CD4-positive, CD25-positive, alpha-beta regulatory T cell (primary cell): ENCODE measurements at regions not wholly inside any gene's neighbourhood (a gene's known extent, or its start where the extent isn't known, plus 50 kb on each side); places are given as distances from the start of the nearest gene placed in this dataset.
A peak's percentile ranks its signal among the peaks of the same experiment; 100 is the strongest.
"Not testable (repeated sequence)": the region's sequence is repeated elsewhere in the genome, so short reads cannot be mapped to it uniquely, and the experiment has no call there.

Experiments
- ATAC-seq, 2 donors: fragments of 150-1000 bp; cut with Tn5 transposase; one replicate each; pipeline ENCODE4 v1.10.0; 2021; ENCODE audit warnings: low read depth in 2 of 2, moderate number of reproducible peaks in 2 of 2, moderate library complexity in 1 of 2
- DNase-seq, 3 donors: peaks; one replicate each; pipeline versions ENCODE4 v3.0.0 to v3.0.0-alpha.2; 2012 to 2022; ENCODE audit warnings: mixed read lengths in 1 of 3
- H3K27ac ChIP-seq: one replicate; pipeline ENCODE4 v1.7.0; 2013; ENCODE audit warnings: mild to moderate bottlenecking, low read length; ENCODE audit not compliant: insufficient read depth, poor library complexity, severe bottlenecking
- H3K27me3 ChIP-seq: one replicate; pipeline ENCODE4 v1.7.0; 2013; ENCODE audit warnings: low read length; ENCODE audit not compliant: control insufficient read depth, insufficient read depth
- H3K36me3 ChIP-seq: one replicate; pipeline ENCODE4 v1.7.0; 2013; ENCODE audit warnings: mild to moderate bottlenecking, low read length, moderate library complexity; ENCODE audit not compliant: control insufficient read depth, insufficient read depth
- H3K4me1 ChIP-seq: 2 replicates; pipeline ENCODE4 v1.7.0; 2013; ENCODE audit warnings: mild to moderate bottlenecking, low read length; ENCODE audit not compliant: insufficient read depth, control insufficient read depth, poor library complexity, severe bottlenecking
- H3K4me3 ChIP-seq: one replicate; pipeline ENCODE4 v1.7.0; 2013; ENCODE audit warnings: low read depth, mild to moderate bottlenecking, low read length, moderate library complexity
- H3K9me3 ChIP-seq, 2 experiments: 1 replicate in 1 of 2; 2 replicates in 1 of 2; pipeline ENCODE4 v1.7.0; 2013; ENCODE audit warnings: low read length in 2 of 2, mild to moderate bottlenecking in 1 of 2, moderate library complexity in 1 of 2; ENCODE audit not compliant: control insufficient read depth in 2 of 2
- H3K27ac Mint-ChIP-seq, 3 donors: one replicate each; pipeline ENCODE4 v1.8.0; 2020 to 2022; ENCODE audit warnings: mild to moderate bottlenecking in 3 of 3, mixed read lengths in 3 of 3, moderate library complexity in 2 of 3
- H3K27me3 Mint-ChIP-seq: one replicate; pipeline ENCODE4 v1.8.0; 2022; ENCODE audit warnings: mild to moderate bottlenecking, mixed read lengths
- H3K36me3 Mint-ChIP-seq: one replicate; pipeline ENCODE4 v1.8.0; 2020; ENCODE audit warnings: mixed read lengths
- H3K4me1 Mint-ChIP-seq, 4 donors: one replicate each; pipeline ENCODE4 v1.8.0; 2020 to 2022; ENCODE audit warnings: mixed read lengths in 4 of 4, mild to moderate bottlenecking in 1 of 4
- H3K4me3 Mint-ChIP-seq, 4 donors: one replicate each; pipeline ENCODE4 v1.8.0; 2020 to 2022; ENCODE audit warnings: mild to moderate bottlenecking in 4 of 4, mixed read lengths in 4 of 4, moderate library complexity in 3 of 4
- H3K9me3 Mint-ChIP-seq, 7 donors: one replicate each; pipeline ENCODE4 v1.8.0; 2020 to 2022; ENCODE audit warnings: mixed read lengths in 7 of 7, mild to moderate bottlenecking in 3 of 7, moderate library complexity in 2 of 7

GRCh38 chr12:11496157-11496851, 100.9 kb upstream of the PRB2 start:
- peaks cover 32% of the 10 kb centered on the region for H3K27me3 Mint-ChIP-seq
- H3K27ac Mint-ChIP-seq: no peak overlapping the region

DNA sequence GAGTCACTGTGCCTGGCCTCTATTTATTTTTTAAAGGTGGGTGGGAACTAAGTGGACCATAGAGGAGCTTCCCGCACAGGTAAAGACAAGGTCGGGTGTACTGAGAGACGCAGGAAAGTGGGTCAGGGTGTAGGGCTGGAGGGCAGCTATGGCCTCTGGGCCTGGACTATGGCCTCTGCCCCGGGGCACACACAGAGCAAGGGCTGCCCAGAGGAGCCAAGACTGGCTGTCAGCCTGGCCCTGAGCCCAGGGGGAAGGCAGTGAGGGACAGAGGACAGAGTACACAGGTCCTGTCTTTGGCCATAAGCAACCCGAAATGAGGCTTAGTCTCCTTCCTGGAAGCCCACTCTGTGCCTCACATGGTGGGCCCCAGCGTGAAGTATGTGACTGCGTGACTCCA, 102.1 kb upstream of the PRB2 start:
- H3K36me3 ChIP-seq: no peaks in the 10 kb centered on the region
- Mint-ChIP-seq H3K27ac (no peak overlapping the region), H3K36me3 (peaks cover 5% of the 10 kb centered on the region), H3K9me3 (peaks cover 0 to 5% (median 0%) of the 10 kb centered on the region in 7 donors), H3K4me1 (peaks cover 0 to 5% (median 2%) of the 10 kb centered on the region in 4 donors), H3K4me3 (no peak overlapping the region), H3K27me3 (peaks cover 36% of the 10 kb centered on the region)
- H3K4me3 ChIP-seq: no peak overlapping the region
- no peak for ATAC-seq
- H3K4me1 ChIP-seq: no peaks in the 10 kb centered on the region
- H3K27ac ChIP-seq: no peak overlapping the region
- no peaks in the 10 kb centered on the region for H3K9me3 ChIP-seq
- no peak for DNase-seq
- peaks cover 9% of the 10 kb centered on the region for H3K27me3 ChIP-seq

More at GRCh38 chr12:11496157-11496851, 100.9 kb upstream of the PRB2 start:
- peaks cover 0 to 4% (median 0%) of the 10 kb centered on the region in 7 donors for H3K9me3 Mint-ChIP-seq
- H3K36me3 Mint-ChIP-seq: peaks cover 5% of the 10 kb centered on the region
- Histone ChIP-seq H3K27ac (no peak overlapping the region), H3K4me3 (no peak overlapping the region), H3K36me3 (no peaks in the 10 kb centered on the region), H3K27me3 (peaks cover 6% of the 10 kb centered on the region), H3K4me1 (no peaks in the 10 kb centered on the region), H3K9me3 (no peaks in the 10 kb centered on the region)
- peaks cover 0 to 5% (median 2%) of the 10 kb centered on the region in 4 donors for H3K4me1 Mint-ChIP-seq
- ATAC-seq: no peak
- H3K4me3 Mint-ChIP-seq: no peak overlapping the region
- DNase-seq: no peak

- Mint-ChIP-seq H3K4me3 (no peak overlapping the region), H3K9me3 (peaks cover 0 to 5% (median 0%) of the 10 kb centered on the region in 7 donors), H3K4me1 (peaks cover 0 to 5% (median 2%) of the 10 kb centered on the region in 4 donors), H3K36me3 (peaks cover 5% of the 10 kb centered on the region), H3K27ac (no peak overlapping the region), H3K27me3 (peaks cover 32% of the 10 kb centered on the region)
- Histone ChIP-seq H3K4me3 (no peak overlapping the region), H3K36me3 (no peaks in the 10 kb centered on the region), H3K4me1 (no peaks in the 10 kb centered on the region), H3K9me3 (no peaks in the 10 kb centered on the region), H3K27ac (no peak overlapping the region), H3K27me3 (peaks cover 7% of the 10 kb centered on the region)
- ATAC-seq: no peak
- DNase-seq: no peak
Observed at GRCh38 chr12:11497995-11498394, 102.6 kb upstream of the PRB2 start.

- H3K4me1 Mint-ChIP-seq, H3K36me3 Mint-ChIP-seq, H3K36me3 ChIP-seq, H3K4me3 ChIP-seq, ATAC-seq, H3K27ac ChIP-seq, H3K9me3 Mint-ChIP-seq, H3K9me3 ChIP-seq, H3K4me1 ChIP-seq, H3K27me3 ChIP-seq, H3K4me3 Mint-ChIP-seq, H3K27ac Mint-ChIP-seq, DNase-seq: not testable (repeated sequence)
- H3K27me3 Mint-ChIP-seq: peaks cover 28% of the 10 kb centered on the region
Observed at GRCh38 chr12:11498574-11498973, 103.2 kb upstream of the PRB2 start.

DNA sequence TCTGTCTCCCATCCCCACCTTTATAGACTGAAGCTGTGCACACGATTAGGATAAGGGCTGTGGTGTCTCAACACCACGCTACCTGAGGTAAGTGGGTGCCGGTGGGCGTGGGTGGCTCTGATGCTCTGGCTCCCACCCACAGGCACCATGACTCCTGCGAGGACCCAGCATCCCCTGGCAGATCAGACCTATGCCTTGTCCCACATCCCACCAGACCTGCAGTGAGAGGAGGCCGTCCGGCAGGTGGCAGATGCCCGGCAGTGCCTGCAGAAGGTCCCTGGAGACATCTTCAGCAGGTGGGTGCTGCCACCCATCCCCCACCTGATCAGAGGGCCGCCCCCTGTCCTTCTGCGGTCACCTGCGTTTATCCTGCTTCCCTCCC, 104.4 kb upstream of the PRB2 start:
- peaks cover 33% of the 10 kb centered on the region for H3K27me3 Mint-ChIP-seq
- ATAC-seq: no peak
- H3K27me3 ChIP-seq: peaks cover 2% of the 10 kb centered on the region
- H3K9me3 Mint-ChIP-seq: peaks cover 0 to 5% (median 0%) of the 10 kb centered on the region in 7 donors
- H3K4me3 ChIP-seq: no peak overlapping the region
- peaks cover 5% of the 10 kb centered on the region for H3K36me3 Mint-ChIP-seq
- H3K27ac Mint-ChIP-seq: no peak overlapping the region
- no peak for DNase-seq
- no peaks in the 10 kb centered on the region for H3K36me3 ChIP-seq
- H3K4me1 Mint-ChIP-seq: peaks cover 0 to 5% (median 2%) of the 10 kb centered on the region in 4 donors
- no peak overlapping the region for H3K27ac ChIP-seq
- H3K9me3 ChIP-seq: no peaks in the 10 kb centered on the region
- no peaks in the 10 kb centered on the region for H3K4me1 ChIP-seq
- no peak overlapping the region for H3K4me3 Mint-ChIP-seq

- peaks cover 2% of the 10 kb centered on the region for H3K27me3 ChIP-seq
- H3K27ac Mint-ChIP-seq: no peak overlapping the region
- H3K4me3 Mint-ChIP-seq: peak overlapping the region in 1 of 4 donors; percentile 47
- peaks cover 5% of the 10 kb centered on the region for H3K36me3 Mint-ChIP-seq
- H3K9me3 ChIP-seq: no peaks in the 10 kb centered on the region
- H3K9me3 Mint-ChIP-seq: peaks cover 0 to 5% (median 0%) of the 10 kb centered on the region in 7 donors
- peaks cover 34% of the 10 kb centered on the region for H3K27me3 Mint-ChIP-seq
- ATAC-seq (peak; percentile 60 to 65), DNase-seq (peak; percentile 48 to 59 (median 49))
- H3K36me3 ChIP-seq: no peaks in the 10 kb centered on the region
- no peak overlapping the region for H3K27ac ChIP-seq
- no peaks in the 10 kb centered on the region for H3K4me1 ChIP-seq
- H3K4me1 Mint-ChIP-seq: peaks cover 0 to 5% (median 2%) of the 10 kb centered on the region in 4 donors
- no peak overlapping the region for H3K4me3 ChIP-seq
Observed at GRCh38 chr12:11500188-11500860, 105.0 kb upstream of the PRB2 start.

DNA sequence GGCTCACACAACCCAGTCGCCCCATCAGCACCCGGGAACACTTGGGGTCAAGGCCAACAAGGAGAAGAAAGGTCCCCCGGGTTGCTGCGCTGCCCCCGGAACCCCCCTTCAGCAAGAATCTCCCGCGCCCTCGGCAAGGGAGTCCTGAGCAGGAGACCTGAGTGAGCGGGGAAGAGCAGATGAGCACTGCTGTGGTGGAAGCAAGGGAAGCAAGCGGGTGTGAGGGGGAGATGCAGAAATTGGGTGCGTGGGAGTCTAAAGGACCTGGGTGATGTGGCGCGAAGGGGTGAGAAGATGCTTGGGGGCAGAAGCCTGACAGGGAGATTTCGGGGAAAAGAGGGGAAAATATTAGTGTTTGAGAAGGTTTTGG, 105.5 kb upstream of the PRB2 start:
- peaks cover 2% of the 10 kb centered on the region for H3K27me3 ChIP-seq
- H3K4me3 ChIP-seq: no peak overlapping the region
- H3K9me3 Mint-ChIP-seq: peaks cover 0 to 5% (median 0%) of the 10 kb centered on the region in 7 donors
- no peaks in the 10 kb centered on the region for H3K9me3 ChIP-seq
- H3K27me3 Mint-ChIP-seq: peaks cover 37% of the 10 kb centered on the region
- peaks cover 0 to 5% (median 2%) of the 10 kb centered on the region in 4 donors for H3K4me1 Mint-ChIP-seq
- H3K36me3 Mint-ChIP-seq: peaks cover 5% of the 10 kb centered on the region
- ATAC-seq (no peak), DNase-seq (no peak)
- no peaks in the 10 kb centered on the region for H3K36me3 ChIP-seq
- H3K27ac ChIP-seq: no peak overlapping the region
- peak overlapping the region in 1 of 4 donors; percentile 47 for H3K4me3 Mint-ChIP-seq
- H3K4me1 ChIP-seq: no peaks in the 10 kb centered on the region
- no peak overlapping the region for H3K27ac Mint-ChIP-seq
